T1000 (cell line): ENCODE measurements at regions not wholly inside any gene's neighbourhood (a gene's known extent, or its start where the extent isn't known, plus 50 kb on each side); places are given as distances from the start of the nearest gene placed in this dataset.

Experiments used
- DNase-seq: peaks from one replicate; lab custom pipeline; 2025; ENCODE audit warnings: mixed read lengths; lab: John Stamatoyannopoulos, UW

GRCh38 chr9:120001536-120001935, 578.4 kb downstream of the CDK5RAP2 start:
- DNase-seq: no peak

- DNase-seq: no peak
These were observed 581.4 kb downstream of the CDK5RAP2 start for GRCh38 chr9:119998614-119999013.

- no peak for DNase-seq
These were observed 588.2 kb downstream of the CDK5RAP2 start for GRCh38 chr9:119991797-119992196.

- DNase-seq: no peak
These were observed 593.3 kb downstream of the CDK5RAP2 start for GRCh38 chr9:119986713-119987112.

GRCh38 chr9:119986205-119986604, 593.8 kb downstream of the CDK5RAP2 start:
- no peak for DNase-seq

GRCh38 chr9:119974026-119974425, 604.8 kb upstream of the BRINP1 start:
- DNase-seq: no peak

- DNase-seq: peak; percentile 14
These were observed 599.8 kb upstream of the BRINP1 start for GRCh38 chr9:119968836-119969707.

GRCh38 chr9:119967867-119968535, 598.8 kb upstream of the BRINP1 start:
- DNase-seq: no peak

- DNase-seq: peak; percentile 28
These were observed 594.6 kb upstream of the BRINP1 start for GRCh38 chr9:119963798-119964372.

GRCh38 chr9:119963258-119963797, 594.1 kb upstream of the BRINP1 start:
- no peak for DNase-seq

- DNase-seq: no peak
These were observed 592.7 kb upstream of the BRINP1 start for GRCh38 chr9:119961774-119962424.

- DNase-seq: no peak
These were observed 590.8 kb upstream of the BRINP1 start for GRCh38 chr9:119959846-119960545.

GRCh38 chr9:119956111-119956510, 586.9 kb upstream of the BRINP1 start:
- DNase-seq: no peak

GRCh38 chr9:119955276-119955675, 586.0 kb upstream of the BRINP1 start:
- no peak for DNase-seq

- DNase-seq: no peak
These were observed 582.4 kb upstream of the BRINP1 start for GRCh38 chr9:119951591-119951990.

GRCh38 chr9:119951090-119951489, 581.9 kb upstream of the BRINP1 start:
- DNase-seq: no peak

- DNase-seq: no peak
These were observed 576.5 kb upstream of the BRINP1 start for GRCh38 chr9:119945686-119946085.

- DNase-seq: no peak
These were observed 571.9 kb upstream of the BRINP1 start for GRCh38 chr9:119941091-119941490.

GRCh38 chr9:119938871-119939270, 569.6 kb upstream of the BRINP1 start:
- no peak for DNase-seq

- no peak for DNase-seq
These were observed 565.3 kb upstream of the BRINP1 start for GRCh38 chr9:119934497-119934896.

GRCh38 chr9:119933191-119933590, 564.0 kb upstream of the BRINP1 start:
- DNase-seq: no peak

GRCh38 chr9:119924736-119925135, 555.5 kb upstream of the BRINP1 start:
- no peak for DNase-seq
